ENCODE measurements at regions not wholly inside any gene's neighbourhood (a gene's known extent, or its start where the extent isn't known, plus 50 kb on each side); places are given as distances from the start of the nearest gene placed in this dataset.

DNA sequence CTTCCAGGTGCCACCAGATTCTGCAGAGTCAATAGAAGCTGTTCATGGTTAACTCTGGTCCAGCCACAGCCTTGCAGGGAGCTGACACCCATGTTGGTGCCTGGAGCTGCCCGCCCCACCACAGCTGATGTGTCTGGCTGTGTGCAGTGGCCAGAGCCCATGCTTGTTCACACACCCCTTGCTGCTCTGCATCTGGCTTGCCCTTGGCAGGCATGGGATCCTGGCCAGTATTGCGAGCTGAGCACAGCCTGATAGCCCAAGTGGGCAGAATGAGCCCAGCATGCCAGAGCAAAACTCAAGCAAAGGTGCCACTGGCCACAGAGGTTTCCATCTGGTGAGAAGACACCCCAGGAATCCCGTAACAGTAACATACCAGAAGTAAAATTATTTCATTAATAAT is 843.6 kb downstream of the SORCS1 start:
- Histone ChIP-seq H3K4me1 (ENCODE audit: control insufficient read depth, extremely low read depth, insufficient read depth, low read length) (no peaks in the 10 kb centered on the region), H3K4me3 (replicated peaks in 1 of 3; ENCODE audit: insufficient read depth in 1 of 3, low read depth in 1 of 3, low read length in 3 of 3) (no peak overlapping the region), H3K9me1 (replicated peaks; ENCODE audit: control insufficient read depth, extremely low read depth, insufficient read depth, low read length) (no peaks in the 10 kb centered on the region), H3K9me3 (replicated peaks; ENCODE audit: control insufficient read depth, insufficient read depth, low read length) (peaks cover 2% of the 10 kb centered on the region), H2AFZ (ENCODE audit: low read depth, low read length) (no peak overlapping the region), H3K79me2 (ENCODE audit: control insufficient read depth, insufficient read depth, low read length) (no peaks in the 10 kb centered on the region), H3K27ac (ENCODE audit: insufficient read depth, low read depth, low read length) (no peak overlapping the region), H3K4me2 (ENCODE audit: insufficient read depth, low read length) (no peak overlapping the region), H4K20me1 (replicated peaks; ENCODE audit: control insufficient read depth, extremely low read depth, insufficient read depth, low read length) (no peaks in the 10 kb centered on the region), H3K36me3 (ENCODE audit: control insufficient read depth in 2 of 2, extremely low read depth in 1 of 2, insufficient read depth in 2 of 2, low read length in 2 of 2) (no peaks in the 10 kb centered on the region), H3K9ac (replicated peaks; ENCODE audit: extremely low read depth, insufficient read depth, low read length) (no peak overlapping the region), H3K27me3 (ENCODE audit: control insufficient read depth in 2 of 2, insufficient read depth in 2 of 2, low read length in 2 of 2) (no peaks in the 10 kb centered on the region)
- no peak for TF ChIP-seq JUN (IDR thresholded peaks at IDR 0.05; ENCODE audit: borderline replicate concordance, insufficient read depth, insufficient read length, low read depth)
- TF ChIP-seq MYC (IDR thresholded peaks at IDR 0.05; ENCODE audit: low read depth, low read length) = no peak
- TF ChIP-seq POLR2A (IDR thresholded peaks at IDR 0.05; ENCODE audit: low read depth, low read length) = no peak
- no peak for TF ChIP-seq GATA2 (IDR thresholded peaks at IDR 0.05; ENCODE audit: insufficient read depth, insufficient read length, low read depth, low read length)
- TF ChIP-seq EZH2 (IDR thresholded peaks at IDR 0.05; ENCODE audit: borderline replicate concordance, low read depth, low read length, severe bottlenecking) = no peak
- TF ChIP-seq POLR2AphosphoS5 (IDR thresholded peaks at IDR 0.05; ENCODE audit: insufficient read depth, low read depth, low read length) = no peak
- TF ChIP-seq, protein P1, sequence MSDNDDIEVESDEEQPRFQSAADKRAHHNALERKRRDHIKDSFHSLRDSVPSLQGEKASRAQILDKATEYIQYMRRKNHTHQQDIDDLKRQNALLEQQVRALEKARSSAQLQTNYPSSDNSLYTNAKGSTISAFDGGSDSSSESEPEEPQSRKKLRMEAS (IDR thresholded peaks at IDR 0.05; ENCODE audit: insufficient read depth, insufficient read length) = no peak
- no peak for TF ChIP-seq FOS (IDR thresholded peaks at IDR 0.05; ENCODE audit: borderline replicate concordance, insufficient read depth, low read length)
- TF ChIP-seq, protein P2, sequence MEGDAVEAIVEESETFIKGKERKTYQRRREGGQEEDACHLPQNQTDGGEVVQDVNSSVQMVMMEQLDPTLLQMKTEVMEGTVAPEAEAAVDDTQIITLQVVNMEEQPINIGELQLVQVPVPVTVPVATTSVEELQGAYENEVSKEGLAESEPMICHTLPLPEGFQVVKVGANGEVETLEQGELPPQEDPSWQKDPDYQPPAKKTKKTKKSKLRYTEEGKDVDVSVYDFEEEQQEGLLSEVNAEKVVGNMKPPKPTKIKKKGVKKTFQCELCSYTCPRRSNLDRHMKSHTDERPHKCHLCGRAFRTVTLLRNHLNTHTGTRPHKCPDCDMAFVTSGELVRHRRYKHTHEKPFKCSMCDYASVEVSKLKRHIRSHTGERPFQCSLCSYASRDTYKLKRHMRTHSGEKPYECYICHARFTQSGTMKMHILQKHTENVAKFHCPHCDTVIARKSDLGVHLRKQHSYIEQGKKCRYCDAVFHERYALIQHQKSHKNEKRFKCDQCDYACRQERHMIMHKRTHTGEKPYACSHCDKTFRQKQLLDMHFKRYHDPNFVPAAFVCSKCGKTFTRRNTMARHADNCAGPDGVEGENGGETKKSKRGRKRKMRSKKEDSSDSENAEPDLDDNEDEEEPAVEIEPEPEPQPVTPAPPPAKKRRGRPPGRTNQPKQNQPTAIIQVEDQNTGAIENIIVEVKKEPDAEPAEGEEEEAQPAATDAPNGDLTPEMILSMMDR (IDR thresholded peaks at IDR 0.05; ENCODE audit: extremely low read depth in 1 of 2, insufficient read depth in 1 of 2, low read depth in 1 of 2, low read length in 2 of 2) = no peak
- dilution Hi-C loops (cut with MboI; ENCODE audit: extremely low pct_ligation_motif_present, low sequenced_read_pairs) = no loop called here
- BruUV-seq (replicated peaks) = no TSS peak
- DNase-seq (ENCODE audit: low read depth, low spot score) (no peak), FAIRE-seq (no peak)
- ChIA-PET POLR2A (no interaction called here), CTCF (no interaction called here)
- intact Hi-C loops (cut with micrococcal nuclease) = no loop called here

Data from endothelial cell of umbilical vein (primary cell).